COR-L47 (cell line): ENCODE measurements at regions not wholly inside any gene's neighbourhood (a gene's known extent, or its start where the extent isn't known, plus 50 kb on each side); places are given as distances from the start of the nearest gene placed in this dataset.
A peak's percentile ranks its signal among the peaks of the same experiment; 100 is the strongest.

Experiments used
- DNase-seq: peaks from one replicate; lab custom pipeline; 2025; lab: John Stamatoyannopoulos, UW

DNA sequence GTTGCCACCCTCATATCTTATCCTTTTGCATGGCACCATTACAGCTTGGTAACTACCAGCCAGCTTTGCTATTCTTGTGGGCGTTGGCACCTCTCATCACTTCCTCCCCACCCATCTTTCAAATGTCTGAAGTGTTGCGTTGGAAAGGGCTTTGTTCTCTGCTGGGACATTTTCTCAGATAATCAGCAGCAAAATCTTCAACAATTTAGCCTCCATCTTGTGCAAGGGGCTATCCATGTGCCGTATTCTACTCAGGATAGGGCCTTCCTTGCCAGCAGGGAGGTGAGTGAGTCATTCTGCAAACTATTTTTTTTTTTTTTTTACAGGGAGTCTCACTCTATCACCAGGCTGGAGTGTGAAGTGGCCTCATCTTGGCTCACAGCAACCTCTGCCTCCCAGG is 62.1 kb upstream of the NUDT12 start:
- no peak for DNase-seq

DNA sequence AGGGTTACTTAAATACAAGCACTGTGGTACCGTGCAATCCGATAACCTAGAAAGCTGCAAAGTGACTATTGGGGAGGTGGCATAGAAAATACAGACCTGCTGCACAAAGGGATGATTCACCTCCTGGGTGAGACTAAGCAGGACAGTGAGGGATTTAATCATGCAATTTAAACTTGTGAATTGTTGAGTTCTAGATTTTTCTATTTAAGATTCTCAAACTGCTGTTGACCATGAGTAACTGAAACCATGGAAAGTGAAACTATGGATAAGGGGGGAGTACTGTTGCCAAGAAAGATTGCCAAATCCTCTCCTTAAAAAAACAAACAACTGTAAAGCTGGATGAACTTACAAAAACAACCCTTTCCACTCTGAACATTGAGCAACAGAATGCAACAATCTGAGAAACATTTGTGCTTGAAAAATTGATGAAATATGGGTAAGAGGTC is 61.5 kb upstream of the NUDT12 start:
- no peak for DNase-seq

DNA sequence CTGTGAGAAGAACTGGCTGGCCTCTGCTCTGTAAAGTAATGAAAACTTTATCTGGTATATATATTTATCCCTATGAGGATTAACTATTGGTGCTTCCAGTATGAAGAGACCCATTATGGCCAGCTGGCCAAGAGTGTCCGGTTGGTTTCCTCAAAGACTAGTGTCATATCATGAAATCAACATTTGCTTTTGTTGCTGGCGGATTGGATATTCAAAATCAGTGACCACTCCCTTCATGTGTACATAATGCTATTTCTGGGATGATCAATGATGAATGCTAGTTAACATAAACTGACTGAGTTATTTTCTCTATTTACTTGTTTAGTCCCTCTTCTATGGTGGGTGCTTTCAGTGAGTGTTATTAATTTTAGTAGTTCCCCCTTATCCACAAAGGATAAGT is 60.8 kb upstream of the NUDT12 start:
- DNase-seq = no peak

DNA sequence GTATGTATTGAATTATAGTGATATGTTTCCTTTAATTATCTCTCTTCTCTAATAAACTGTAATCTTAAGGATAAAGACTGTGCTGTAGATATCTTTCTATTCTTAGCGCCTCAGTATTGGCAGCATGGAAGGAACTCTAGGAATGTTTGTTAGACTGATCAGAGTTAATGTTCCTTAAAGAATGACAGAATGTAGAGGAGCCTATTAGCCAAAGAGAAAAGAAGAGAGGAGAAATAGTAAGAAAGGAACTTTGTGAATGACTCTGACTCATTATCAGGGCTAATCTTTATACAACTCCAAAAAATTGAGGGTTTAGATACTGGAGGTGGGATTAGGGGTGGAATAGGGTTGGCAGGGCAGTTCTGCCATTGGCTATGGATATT is 59.0 kb upstream of the NUDT12 start:
- DNase-seq = no peak

DNA sequence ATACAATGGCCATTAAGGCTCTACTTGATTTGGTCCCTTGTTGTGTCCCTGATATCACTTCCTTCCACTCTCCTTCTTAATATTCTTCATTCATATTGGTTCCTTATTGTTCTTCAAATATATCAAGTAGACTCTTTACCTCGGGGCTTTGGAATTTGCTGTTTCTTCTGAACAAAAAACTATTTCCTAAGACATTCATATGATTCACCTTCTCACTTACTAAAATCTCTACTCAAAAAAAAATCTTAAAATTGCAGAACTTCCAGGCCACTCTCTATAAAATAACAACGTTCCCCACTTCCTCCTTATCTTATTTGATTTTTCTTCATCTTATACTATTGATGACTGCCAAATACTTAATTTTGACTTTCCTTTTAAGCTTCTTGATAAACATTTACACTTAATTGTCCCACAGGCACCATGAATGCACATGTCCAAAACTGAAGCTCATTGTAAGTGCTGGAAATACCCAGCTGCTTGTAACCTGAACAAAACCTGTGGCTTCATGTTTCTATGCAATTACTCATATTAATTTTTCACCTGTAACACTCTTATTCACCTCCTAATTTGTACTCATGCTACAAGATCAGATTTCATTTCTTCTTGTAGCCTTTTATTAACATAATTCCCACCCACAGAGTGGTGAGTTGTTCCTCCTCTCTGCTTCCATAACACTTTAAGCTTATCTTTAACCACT is 58.4 kb upstream of the NUDT12 start:
- DNase-seq = peak; percentile 8

DNA sequence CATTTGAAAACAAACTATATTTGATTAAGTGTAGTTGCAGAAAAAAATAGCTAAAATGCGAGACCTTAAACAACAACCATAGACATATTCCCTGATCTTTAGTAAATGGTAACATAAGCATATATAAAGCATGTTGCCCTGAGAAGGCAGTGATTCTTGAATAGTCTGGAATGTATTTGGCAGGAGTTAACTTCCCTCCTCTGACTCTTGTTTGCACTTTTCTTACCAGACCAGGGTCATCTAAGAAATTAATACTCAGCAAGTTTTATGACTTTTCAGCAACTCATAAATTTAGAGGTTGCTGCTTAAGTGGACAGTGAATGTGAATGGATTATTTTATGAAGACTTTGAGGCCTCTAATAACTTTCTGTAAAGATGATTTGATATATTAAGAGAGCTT is 55.3 kb upstream of the NUDT12 start:
- DNase-seq = no peak

DNA sequence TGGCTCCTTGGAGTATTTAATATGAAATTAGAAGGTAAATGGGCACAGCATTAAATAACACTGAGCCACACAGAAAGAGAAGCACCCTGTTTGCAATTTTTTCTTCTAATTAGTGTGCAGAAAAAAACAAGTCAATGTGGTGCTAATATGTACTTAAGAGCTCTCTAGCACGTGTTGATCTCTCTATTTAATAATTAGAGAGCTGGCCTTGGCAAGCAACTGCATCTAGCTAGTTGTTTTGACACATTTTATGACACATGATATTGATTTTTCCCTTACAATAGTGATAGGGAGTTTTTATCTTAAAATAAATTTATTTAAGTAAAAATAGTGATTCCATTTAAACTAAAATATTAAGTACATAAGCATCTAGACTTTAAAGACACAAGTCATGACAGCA is 54.5 kb upstream of the NUDT12 start:
- peak; percentile 63 for DNase-seq

DNA sequence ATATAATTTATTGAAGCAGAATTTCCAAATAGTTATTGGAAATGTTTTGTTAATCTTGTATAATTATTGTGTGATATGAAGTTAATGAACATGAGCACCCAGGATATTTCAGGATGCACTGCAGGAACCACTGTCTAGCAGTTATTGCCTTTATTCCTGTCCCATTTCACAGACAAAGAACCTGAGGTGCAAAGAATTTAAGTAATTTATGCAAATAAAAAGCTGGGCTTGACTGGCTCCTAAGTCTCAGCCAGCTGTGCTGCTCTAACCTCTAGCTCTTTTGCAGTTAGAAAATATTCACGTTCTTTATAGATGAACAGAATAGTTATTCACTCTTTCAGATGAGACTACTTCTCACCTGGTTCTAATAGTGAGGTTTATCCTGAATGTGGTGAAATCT is 50.0 kb upstream of the NUDT12 start:
- no peak for DNase-seq
